ENCODE measurements at regions not wholly inside any gene's neighbourhood (a gene's known extent, or its start where the extent isn't known, plus 50 kb on each side); places are given as distances from the start of the nearest gene placed in this dataset.
"Not testable (repeated sequence)": the region's sequence is repeated elsewhere in the genome, so short reads cannot be mapped to it uniquely, and the experiment has no call there.

DNA sequence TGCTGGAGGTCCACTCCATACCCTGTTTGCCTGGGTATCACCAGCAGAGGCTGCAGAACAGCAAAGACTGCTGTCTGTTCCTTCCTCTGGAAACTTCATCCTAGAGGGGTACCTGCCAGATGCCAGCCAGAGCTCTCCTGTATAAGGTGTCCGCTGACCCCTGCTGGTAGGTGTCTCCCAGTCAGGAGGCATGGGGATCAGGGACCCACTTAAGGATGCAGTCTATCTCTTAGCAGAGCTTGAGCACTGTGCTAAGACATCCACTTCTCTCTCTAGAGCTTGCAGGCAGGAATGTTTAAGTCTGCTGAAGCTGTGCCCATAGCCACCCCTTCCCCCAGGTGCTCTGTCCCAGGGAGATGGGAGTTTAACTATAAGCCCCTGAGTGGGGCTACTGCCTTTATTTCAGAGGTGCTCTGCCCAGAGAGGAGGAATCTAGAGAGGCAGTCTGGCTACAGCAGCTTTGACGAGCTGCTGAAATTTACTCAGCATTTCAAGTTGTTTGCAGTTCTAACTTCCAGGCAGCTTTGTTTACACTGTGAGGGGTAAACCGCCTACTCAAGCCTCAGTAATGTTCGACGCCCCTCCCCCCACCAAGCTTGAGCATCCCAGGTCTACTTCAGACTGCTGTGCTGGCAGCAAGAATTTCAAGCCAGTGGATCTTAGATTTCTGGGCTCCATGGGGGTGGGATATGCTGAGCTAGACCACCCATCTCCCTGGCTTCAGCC lies 74.5 kb upstream of the GORAB start:
- peak; percentile 11 for TF ChIP-seq CTCF (IDR thresholded peaks at IDR 0.05; ENCODE audit: low read depth, low read length)
- DNase-seq (ENCODE audit: low read depth in 2 of 2), result peak; percentile 22 to 33
- not testable (repeated sequence) for H3K4me3 ChIP-seq (replicated peaks in 1 of 2; ENCODE audit: low read depth in 2 of 2, low read length in 2 of 2)

DNA sequence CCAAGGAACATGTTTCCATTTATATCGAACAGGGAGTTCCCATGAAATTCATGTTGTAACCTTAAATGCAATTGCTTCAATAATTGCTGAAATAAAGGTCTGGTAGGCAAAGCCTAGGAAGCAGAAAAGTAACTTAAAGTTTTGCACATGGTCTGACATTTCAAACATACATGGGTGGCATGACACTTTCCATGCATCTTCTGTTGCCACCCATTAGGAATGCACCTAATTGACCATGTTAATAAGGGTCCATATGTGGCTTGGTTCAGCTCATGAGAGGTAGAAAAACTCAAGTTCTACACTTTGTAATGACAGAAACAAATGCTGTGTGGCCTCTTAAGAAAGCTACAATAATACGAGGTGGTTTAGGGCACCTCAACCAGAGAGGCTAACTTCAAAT lies 72.0 kb upstream of the GORAB start:
- no peak for TF ChIP-seq CTCF (IDR thresholded peaks at IDR 0.05; ENCODE audit: low read depth, low read length)
- DNase-seq (ENCODE audit: low read depth in 2 of 2), result no peak
- no peak overlapping the region for H3K4me3 ChIP-seq (replicated peaks in 1 of 2; ENCODE audit: low read depth in 2 of 2, low read length in 2 of 2)

- DNase-seq (ENCODE audit: low read depth in 2 of 2), result no peak
- no peak overlapping the region for H3K4me3 ChIP-seq (replicated peaks in 1 of 2; ENCODE audit: low read depth in 2 of 2, low read length in 2 of 2)
- TF ChIP-seq CTCF (IDR thresholded peaks at IDR 0.05; ENCODE audit: low read depth, low read length), result no peak
Observed at GRCh38 chr1:170460414-170461155, 71.4 kb upstream of the GORAB start.

DNA sequence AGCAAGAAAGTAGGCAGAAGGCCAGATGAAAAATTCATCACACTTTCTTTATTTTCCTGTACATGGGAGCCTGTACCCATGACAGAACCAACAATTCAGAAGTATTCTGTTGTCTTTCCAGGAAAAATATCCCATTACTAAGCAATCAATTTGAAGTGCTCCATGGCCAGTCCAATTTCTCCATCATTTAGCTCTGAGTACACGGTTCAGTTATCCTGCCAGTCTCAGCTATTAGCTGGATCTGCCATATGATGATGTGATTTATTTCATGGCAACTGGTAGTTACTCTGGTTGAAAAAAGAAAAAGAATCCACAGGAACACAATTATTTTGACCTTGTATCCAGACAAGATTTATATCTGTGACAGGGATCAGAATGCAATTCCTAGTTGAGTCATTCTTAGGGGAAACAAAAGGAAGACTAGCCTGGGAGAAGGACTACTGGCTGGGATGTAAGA lies 70.6 kb upstream of the GORAB start:
- no peak for TF ChIP-seq CTCF (IDR thresholded peaks at IDR 0.05; ENCODE audit: low read depth, low read length)
- peak; percentile 64 to 76 for DNase-seq (ENCODE audit: low read depth in 2 of 2)
- no peak overlapping the region for H3K4me3 ChIP-seq (replicated peaks in 1 of 2; ENCODE audit: low read depth in 2 of 2, low read length in 2 of 2)

DNA sequence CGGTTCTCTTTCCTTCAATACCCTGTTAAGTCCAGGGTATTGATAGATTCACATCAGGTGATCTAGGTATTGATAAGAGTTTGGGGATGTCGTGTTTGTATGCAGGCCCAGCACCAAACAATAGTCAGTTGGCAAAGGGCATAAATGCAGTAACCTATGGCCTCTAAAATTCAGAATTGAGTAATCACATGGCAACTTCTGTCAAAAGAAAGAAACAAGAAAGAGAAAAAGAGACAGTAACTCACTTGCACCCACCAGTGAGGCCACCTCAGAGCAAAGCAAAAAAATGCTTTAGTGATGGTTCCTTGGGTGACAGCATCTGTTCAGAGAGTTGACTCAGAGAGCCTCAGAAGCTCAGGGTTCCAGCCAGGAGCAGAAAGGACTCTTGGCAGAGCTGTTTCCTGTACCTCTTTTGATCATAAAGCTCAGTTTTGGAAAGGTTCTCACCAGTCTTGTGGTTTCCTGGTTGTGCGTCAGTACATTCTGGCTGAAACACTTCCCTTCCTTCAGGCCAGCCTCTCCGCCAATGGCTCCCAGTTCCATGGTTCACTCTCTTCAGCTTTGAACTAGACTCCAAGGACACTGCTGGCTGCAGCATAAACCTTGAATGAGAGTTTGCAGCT lies 70.1 kb upstream of the GORAB start:
- H3K4me3 ChIP-seq (replicated peaks in 1 of 2; ENCODE audit: low read depth in 2 of 2, low read length in 2 of 2), result no peak overlapping the region
- TF ChIP-seq CTCF (IDR thresholded peaks at IDR 0.05; ENCODE audit: low read depth, low read length), result no peak
- DNase-seq (ENCODE audit: low read depth in 2 of 2), result peak; percentile 92 to 96

GRCh38 chr1:170470121-170470520 lies 61.8 kb upstream of the GORAB start:
- TF ChIP-seq CTCF (IDR thresholded peaks at IDR 0.05; ENCODE audit: low read depth, low read length), result no peak
- no peak for DNase-seq (ENCODE audit: low read depth in 2 of 2)
- H3K4me3 ChIP-seq (replicated peaks in 1 of 2; ENCODE audit: low read depth in 2 of 2, low read length in 2 of 2), result no peak overlapping the region
